SK-N-SH (cell line): ENCODE measurements at regions not wholly inside any gene's neighbourhood (a gene's known extent, or its start where the extent isn't known, plus 50 kb on each side); places are given as distances from the start of the nearest gene placed in this dataset.

ENCODE experiments used
- CTCF ChIA-PET: fragments of 300-600, 350-600 bp; formaldehyde crosslinking; extraction: SDS; loops from one replicate; lab custom pipeline; 2021; lab: Yijun Ruan, JAX
- POLR2A ChIA-PET: fragments of 350-600 bp; sonication (Branson Sonifier 250); formaldehyde crosslinking; extraction: SDS; loops from one replicate; lab custom pipeline; 2020; ENCODE audit warnings: antibody characterized with exemption, inconsistent platforms; lab: Yijun Ruan, JAX
- DNase-seq: peaks from one replicate; pipeline ENCODE4 v3.0.0; 2012
- H2AFZ ChIP-seq: fragments of 200-600 bp; sonication (generic); 2 replicates; pipeline ENCODE4 v1.8.1; 2016; ENCODE audit warnings: antibody characterized with exemption, mild to moderate bottlenecking, low read depth
- H3F3A ChIP-seq: fragments of 200-600 bp; sonication (generic); replicated peaks from 2 replicates; pipeline ENCODE3; 2016; ENCODE audit warnings: antibody characterized with exemption, mild to moderate bottlenecking; ENCODE audit not compliant: insufficient read depth
- H3K27ac ChIP-seq, 2 experiments: fragments of 200-500 bp in 1 of 2; fragments of 200-600 bp in 1 of 2; sonication (Bioruptor generic) in 1 of 2; sonication (generic), shearing (Covaris generic) in 1 of 2; 2 replicates each; pipeline versions ENCODE4 v1.5.1 to v1.6.1; 2014 to 2016; ENCODE audit warnings: low read depth in 2 of 2, inconsistent platforms in 1 of 2, low read length in 1 of 2, mild to moderate bottlenecking in 1 of 2, mixed read lengths in 1 of 2
- H3K27me3 ChIP-seq: fragments of 200-600 bp; sonication (generic), shearing (Covaris generic); 2 replicates; pipeline ENCODE4 v1.6.1; 2016; ENCODE audit warnings: mixed run types; ENCODE audit not compliant: insufficient read depth
- H3K36me3 ChIP-seq, 2 experiments: fragments of 200-500 bp in 1 of 2; fragments of 200-600 bp in 1 of 2; sonication (Bioruptor generic) in 1 of 2; sonication (generic) in 1 of 2; replicated peaks in 1 of 2; 2 replicates each; pipeline versions ENCODE3 to v1.5.1; 2014 to 2016; ENCODE audit warnings: low read length in 1 of 2, mild to moderate bottlenecking in 1 of 2; ENCODE audit not compliant: insufficient read depth in 2 of 2, control insufficient read depth in 1 of 2
- H3K4me1 ChIP-seq, 2 experiments: fragments of 200-500 bp in 1 of 2; fragments of 200-600 bp in 1 of 2; sonication (Bioruptor generic) in 1 of 2; sonication (generic), shearing (Covaris generic) in 1 of 2; 2 replicates each; pipeline versions ENCODE4 v1.5.1 to v1.6.1; 2014 to 2016; ENCODE audit warnings: low read depth in 1 of 2, low read length in 1 of 2, mixed run types in 1 of 2; ENCODE audit not compliant: insufficient read depth in 2 of 2, control insufficient read depth in 1 of 2
- H3K4me2 ChIP-seq: fragments of 200-600 bp; sonication (generic), shearing (Covaris generic); 2 replicates; pipeline ENCODE4 v1.6.1; 2017; ENCODE audit warnings: mixed run types
- H3K4me3 ChIP-seq, 2 experiments: fragments of 200-500 bp in 1 of 2; fragments of 200-600 bp in 1 of 2; sonication (Bioruptor generic) in 1 of 2; sonication (generic), shearing (Covaris generic) in 1 of 2; 2 replicates each; pipeline versions ENCODE4 v1.5.1 to v1.8.1; 2014 to 2016; ENCODE audit warnings: low read depth in 2 of 2, inconsistent platforms in 1 of 2, low read length in 1 of 2, mild to moderate bottlenecking in 1 of 2, mixed read lengths in 1 of 2, moderate library complexity in 1 of 2
- H3K79me2 ChIP-seq: fragments of 200-600 bp; sonication (generic); 2 replicates; pipeline ENCODE4 v1.8.1; 2017; ENCODE audit warnings: mild to moderate bottlenecking; ENCODE audit not compliant: insufficient read depth
- H3K9ac ChIP-seq: fragments of 200-600 bp; sonication (generic); 2 replicates; pipeline ENCODE4 v1.6.1; 2017; ENCODE audit warnings: mixed run types
- H3K9me2 ChIP-seq: fragments of 200-600 bp; sonication (generic); 2 replicates; pipeline ENCODE4 v1.6.1; 2017; ENCODE audit warnings: mixed run types
- H3K9me3 ChIP-seq: fragments of 200-600 bp; sonication (generic); 2 replicates; pipeline ENCODE4 v1.6.1; 2017; ENCODE audit warnings: mixed run types, mild to moderate bottlenecking, moderate library complexity
- H4K20me1 ChIP-seq: fragments of 200-600 bp; sonication (generic); 2 replicates; pipeline ENCODE4 v1.6.1; 2017; ENCODE audit warnings: mild to moderate bottlenecking, mixed run types; ENCODE audit not compliant: insufficient read depth
- CHD2 ChIP-seq: fragments of 150-350 bp; IDR thresholded peaks from 2 replicates; pipeline ENCODE4 v1.6.1; 2018; ENCODE audit warnings: low read length; ENCODE audit not compliant: partially characterized antibody
- EZH2phosphoT487 ChIP-seq: fragments of 200-600 bp; sonication (generic); IDR thresholded peaks from 2 replicates; pipeline ENCODE4 v1.6.1; 2017; ENCODE audit warnings: low read depth, mixed run types, mild to moderate bottlenecking, antibody characterized with exemption, moderate library complexity, borderline replicate concordance
- FOXJ3 ChIP-seq: sonication (generic); formaldehyde crosslinking; IDR thresholded peaks from 2 replicates; pipeline ENCODE4 v1.5.1; 2020; ENCODE audit warnings: mild to moderate bottlenecking, missing genetic modification reagents
- GABPA ChIP-seq: IDR thresholded peaks from 2 replicates; pipeline ENCODE4 v1.4.0; 2012; ENCODE audit warnings: low read depth, mild to moderate bottlenecking
- GATA2 ChIP-seq: sonication (generic); formaldehyde crosslinking; IDR thresholded peaks from 2 replicates; pipeline ENCODE4 v1.5.0; 2020; ENCODE audit warnings: mild to moderate bottlenecking, missing genetic modification reagents
- MEF2A ChIP-seq: IDR thresholded peaks from 2 replicates; pipeline ENCODE4 v1.4.0; 2012; ENCODE audit warnings: low read depth, borderline replicate concordance
- MXI1 ChIP-seq: IDR thresholded peaks from 2 replicates; pipeline ENCODE4 v1.6.1; 2012; ENCODE audit warnings: mild to moderate bottlenecking, low read depth, low read length, improper control_type of control experiment
- NFIC ChIP-seq: IDR thresholded peaks from 2 replicates; pipeline ENCODE4 v1.4.0; 2012; ENCODE audit warnings: borderline replicate concordance
- NRF1 ChIP-seq: IDR thresholded peaks from 2 replicates; pipeline ENCODE4 v1.6.1; 2012; ENCODE audit warnings: low read depth, mild to moderate bottlenecking, low read length
- POLR2AphosphoS5 ChIP-seq: IDR thresholded peaks from 2 replicates; pipeline ENCODE4 v1.6.1; 2012; ENCODE audit warnings: low read depth, low read length
- RAD21 ChIP-seq: IDR thresholded peaks from 2 replicates; pipeline ENCODE4 v1.6.1; 2012; ENCODE audit warnings: mild to moderate bottlenecking, low read length
- RCOR1 ChIP-seq: fragments of 150-350 bp; IDR thresholded peaks from 2 replicates; pipeline ENCODE4 v1.6.1; 2017; ENCODE audit warnings: antibody characterized with exemption, low read length
- RXRA ChIP-seq: IDR thresholded peaks from 2 replicates; pipeline ENCODE4 v1.4.0; 2012; ENCODE audit warnings: low read depth, mild to moderate bottlenecking, borderline replicate concordance
- TAF1 ChIP-seq: IDR thresholded peaks from 2 replicates; pipeline ENCODE4 v1.6.1; 2012; ENCODE audit warnings: low read depth, mild to moderate bottlenecking, low read length, moderate library complexity, borderline replicate concordance
- TEAD4 ChIP-seq: IDR thresholded peaks from 2 replicates; pipeline ENCODE4 v1.4.0; 2012; ENCODE audit warnings: mild to moderate bottlenecking, borderline replicate concordance; ENCODE audit not compliant: insufficient read depth
- USF1 ChIP-seq: IDR thresholded peaks from 2 replicates; pipeline ENCODE4 v1.4.0; 2012; ENCODE audit warnings: low read depth, borderline replicate concordance
- YY1 ChIP-seq: IDR thresholded peaks from 2 replicates; pipeline ENCODE4 v1.4.0; 2012; ENCODE audit warnings: low read depth, mild to moderate bottlenecking
- WGBS: methylation state at CpG from one replicate; pipeline ENCODE4 v1.1.6; 2017; ENCODE audit warnings: low lambda C conversion rate; 5-methylcytosine and 5-hydroxymethylcytosine counted together
- TF ChIP-seq, protein P1 (sequence below): IDR thresholded peaks from 2 replicates; pipeline ENCODE4 v1.4.0; 2012; ENCODE audit warnings: low read depth
- TF ChIP-seq, protein P2 (sequence below): fragments of 150-350 bp; IDR thresholded peaks from 2 replicates; pipeline ENCODE4 v1.6.1; 2016; ENCODE audit warnings: mild to moderate bottlenecking, low read depth, low read length
- TF ChIP-seq, protein P3 (sequence below): fragments of 150-350 bp; IDR thresholded peaks from 2 replicates; pipeline ENCODE4 v1.6.1; 2017; ENCODE audit warnings: antibody characterized with exemption, low read length, low read depth, borderline replicate concordance

- Histone ChIP-seq H3K4me2 (no peak overlapping the region), H3K9me3 (no peaks in the 10 kb centered on the region), H3K9ac (no peak overlapping the region), H3K4me1 (no peaks in the 10 kb centered on the region; a peak in 1 of 4 replicates), H3K36me3 (no peaks in the 10 kb centered on the region), H3K9me2 (no peaks in the 10 kb centered on the region), H3K27me3 (peaks cover 20% of the 10 kb centered on the region; the same call in 1 of the 2 replicates), H3K27ac (no peak overlapping the region), H3F3A (no peaks in the 10 kb centered on the region), H3K79me2 (no peaks in the 10 kb centered on the region), H4K20me1 (no peaks in the 10 kb centered on the region), H3K4me3 (no peak overlapping the region), H2AFZ (no peak overlapping the region)
- no peak for TF ChIP-seq GATA2 (CRISPR knock-in tag)
- no peak for TF ChIP-seq TAF1
- TF ChIP-seq, protein P1, sequence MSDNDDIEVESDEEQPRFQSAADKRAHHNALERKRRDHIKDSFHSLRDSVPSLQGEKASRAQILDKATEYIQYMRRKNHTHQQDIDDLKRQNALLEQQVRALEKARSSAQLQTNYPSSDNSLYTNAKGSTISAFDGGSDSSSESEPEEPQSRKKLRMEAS, result no peak
- TF ChIP-seq USF1, result no peak
- TF ChIP-seq, protein P2, sequence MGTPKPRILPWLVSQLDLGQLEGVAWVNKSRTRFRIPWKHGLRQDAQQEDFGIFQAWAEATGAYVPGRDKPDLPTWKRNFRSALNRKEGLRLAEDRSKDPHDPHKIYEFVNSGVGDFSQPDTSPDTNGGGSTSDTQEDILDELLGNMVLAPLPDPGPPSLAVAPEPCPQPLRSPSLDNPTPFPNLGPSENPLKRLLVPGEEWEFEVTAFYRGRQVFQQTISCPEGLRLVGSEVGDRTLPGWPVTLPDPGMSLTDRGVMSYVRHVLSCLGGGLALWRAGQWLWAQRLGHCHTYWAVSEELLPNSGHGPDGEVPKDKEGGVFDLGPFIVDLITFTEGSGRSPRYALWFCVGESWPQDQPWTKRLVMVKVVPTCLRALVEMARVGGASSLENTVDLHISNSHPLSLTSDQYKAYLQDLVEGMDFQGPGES, result no peak
- no peak for TF ChIP-seq NRF1
- no peak for TF ChIP-seq GABPA
- TF ChIP-seq RCOR1, result no peak
- ChIA-PET CTCF (no interaction called here), POLR2A (no interaction called here)
- DNase-seq, result no peak
- 48% methylated on average over 5 of the region's 5 CpGs for WGBS
These were observed 90.8 kb upstream of the TMEM45B start for GRCh38 chr11:129724866-129725265.

- ChIA-PET CTCF (no interaction called here), POLR2A (no interaction called here)
- H3K79me2 ChIP-seq, result no peaks in the 10 kb centered on the region
- H4K20me1 ChIP-seq, result no peaks in the 10 kb centered on the region
- DNase-seq, result no peak
- H3F3A ChIP-seq, result no peaks in the 10 kb centered on the region
- WGBS, result 68% methylated on average over 7 of the region's 7 CpGs
- no peaks in the 10 kb centered on the region for H3K36me3 ChIP-seq
- no peak overlapping the region for H3K9ac ChIP-seq
- H3K27ac ChIP-seq, result no peak overlapping the region
- no peak overlapping the region for H3K4me3 ChIP-seq
- no peaks in the 10 kb centered on the region for H3K9me2 ChIP-seq
- no peak overlapping the region for H3K4me2 ChIP-seq
- no peaks in the 10 kb centered on the region; a peak in 1 of 4 replicates for H3K4me1 ChIP-seq
- H2AFZ ChIP-seq, result no peak overlapping the region
- peaks cover 30% of the 10 kb centered on the region; the same call in 1 of the 2 replicates for H3K27me3 ChIP-seq
- TF ChIP-seq CHD2, result no peak
- TF ChIP-seq, protein P1, result no peak
- TF ChIP-seq RXRA, result no peak
- no peak for TF ChIP-seq MXI1
- no peak for TF ChIP-seq YY1
- no peak for TF ChIP-seq TEAD4
- TF ChIP-seq MEF2A, result no peak
- TF ChIP-seq GATA2 (CRISPR knock-in tag), result no peak
- no peak for TF ChIP-seq NFIC
- no peak for TF ChIP-seq USF1
- TF ChIP-seq POLR2AphosphoS5, result no peak
- TF ChIP-seq EZH2phosphoT487, result no peak
- TF ChIP-seq NRF1, result no peak
- TF ChIP-seq FOXJ3, result no peak
- TF ChIP-seq GABPA, result no peak
- no peak for TF ChIP-seq RAD21
- TF ChIP-seq, protein P3, sequence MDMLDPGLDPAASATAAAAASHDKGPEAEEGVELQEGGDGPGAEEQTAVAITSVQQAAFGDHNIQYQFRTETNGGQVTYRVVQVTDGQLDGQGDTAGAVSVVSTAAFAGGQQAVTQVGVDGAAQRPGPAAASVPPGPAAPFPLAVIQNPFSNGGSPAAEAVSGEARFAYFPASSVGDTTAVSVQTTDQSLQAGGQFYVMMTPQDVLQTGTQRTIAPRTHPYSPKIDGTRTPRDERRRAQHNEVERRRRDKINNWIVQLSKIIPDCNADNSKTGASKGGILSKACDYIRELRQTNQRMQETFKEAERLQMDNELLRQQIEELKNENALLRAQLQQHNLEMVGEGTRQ, result no peak
- TF ChIP-seq, all 33 proteins: peak for 0
- no peaks in the 10 kb centered on the region for H3K9me3 ChIP-seq
These were observed 89.5 kb upstream of the TMEM45B start for GRCh38 chr11:129726179-129726578.
